ENCODE measurements at regions not wholly inside any gene's neighbourhood (a gene's known extent, or its start where the extent isn't known, plus 50 kb on each side); places are given as distances from the start of the nearest gene placed in this dataset.

GRCh38 chr17:5819921-5820685, 235.8 kb upstream of the NLRP1 start:
- DNase-seq (ENCODE audit: low read depth), result no peak

GRCh38 chr17:5820721-5821456, 236.6 kb upstream of the NLRP1 start:
- DNase-seq (ENCODE audit: low read depth), result no peak

- DNase-seq (ENCODE audit: low read depth), result no peak
These were observed 237.5 kb upstream of the NLRP1 start for GRCh38 chr17:5821803-5822202.

GRCh38 chr17:5822281-5823060, 238.2 kb upstream of the NLRP1 start:
- DNase-seq (ENCODE audit: low read depth), result no peak

GRCh38 chr17:5823219-5823618, 238.9 kb upstream of the NLRP1 start:
- DNase-seq (ENCODE audit: low read depth), result no peak

- no peak for DNase-seq (ENCODE audit: low read depth)
These were observed 241.5 kb upstream of the NLRP1 start for GRCh38 chr17:5825717-5826330.

GRCh38 chr17:5826384-5826783, 242.1 kb upstream of the NLRP1 start:
- DNase-seq (ENCODE audit: low read depth), result no peak

- DNase-seq (ENCODE audit: low read depth), result no peak
These were observed 239.3 kb upstream of the WSCD1 start for GRCh38 chr17:5830921-5831320.

GRCh38 chr17:5832886-5833285, 237.3 kb upstream of the WSCD1 start:
- no peak for DNase-seq (ENCODE audit: low read depth)

- DNase-seq (ENCODE audit: low read depth), result no peak
These were observed 233.1 kb upstream of the WSCD1 start for GRCh38 chr17:5837055-5837491.

GRCh38 chr17:5838661-5839300, 231.4 kb upstream of the WSCD1 start:
- DNase-seq (ENCODE audit: low read depth), result no peak

- no peak for DNase-seq (ENCODE audit: low read depth)
These were observed 229.2 kb upstream of the WSCD1 start for GRCh38 chr17:5840811-5841446.

GRCh38 chr17:5841862-5842261, 228.3 kb upstream of the WSCD1 start:
- DNase-seq (ENCODE audit: low read depth), result no peak

- no peak for DNase-seq (ENCODE audit: low read depth)
These were observed 226.7 kb upstream of the WSCD1 start for GRCh38 chr17:5843366-5844026.

GRCh38 chr17:5846001-5846400, 224.2 kb upstream of the WSCD1 start:
- DNase-seq (ENCODE audit: low read depth), result no peak

GRCh38 chr17:5854871-5855554, 215.2 kb upstream of the WSCD1 start:
- DNase-seq (ENCODE audit: low read depth), result no peak

GRCh38 chr17:5861246-5861645, 208.9 kb upstream of the WSCD1 start:
- DNase-seq (ENCODE audit: low read depth), result no peak

GRCh38 chr17:5861854-5862253, 208.3 kb upstream of the WSCD1 start:
- no peak for DNase-seq (ENCODE audit: low read depth)

- no peak for DNase-seq (ENCODE audit: low read depth)
These were observed 207.8 kb upstream of the WSCD1 start for GRCh38 chr17:5862395-5862794.

Data from stimulated activated CD8-positive, alpha-beta memory T cell treated with anti-CD3 and anti-CD28 coated beads, Interleukin-12 subunit alpha, Interleukin-12 subunit beta, amount 100 ng/mL, for 4 hours (primary cell).